HG03159 (cell line): ENCODE measurements at regions not wholly inside any gene's neighbourhood (a gene's known extent, or its start where the extent isn't known, plus 50 kb on each side); places are given as distances from the start of the nearest gene placed in this dataset.

Source experiments
- ATAC-seq: cut with Tn5 transposase; IDR thresholded peaks from one replicate; pipeline ENCODE4 v1.9.1; 2021; ENCODE audit warnings: mild to moderate bottlenecking, moderate library complexity; ENCODE audit not compliant: unreplicated experiment

- ATAC-seq = no peak
Measured at GRCh38 chr10:78445308-78445707, 411.6 kb downstream of the RPS24 start.

DNA sequence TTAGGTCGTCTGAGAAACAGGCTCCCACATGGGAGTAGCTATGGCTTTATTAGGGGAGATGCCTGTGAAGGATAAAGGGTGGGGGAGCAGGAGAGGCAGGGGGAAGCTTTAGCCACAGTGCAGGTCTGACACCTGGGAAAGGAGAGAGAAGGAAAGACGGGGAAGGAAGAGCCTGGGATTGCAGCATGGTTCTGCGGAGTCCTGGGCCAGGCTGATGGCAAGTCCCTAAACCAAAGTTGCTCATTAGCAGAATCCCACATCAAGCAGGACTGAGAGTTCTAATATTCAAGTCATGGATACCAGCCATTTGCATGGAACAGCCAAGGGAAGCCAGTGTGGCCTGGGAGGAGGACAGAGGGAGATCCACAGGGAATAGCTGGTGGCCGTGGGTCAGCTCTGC is 414.8 kb downstream of the RPS24 start:
- no peak for ATAC-seq

DNA sequence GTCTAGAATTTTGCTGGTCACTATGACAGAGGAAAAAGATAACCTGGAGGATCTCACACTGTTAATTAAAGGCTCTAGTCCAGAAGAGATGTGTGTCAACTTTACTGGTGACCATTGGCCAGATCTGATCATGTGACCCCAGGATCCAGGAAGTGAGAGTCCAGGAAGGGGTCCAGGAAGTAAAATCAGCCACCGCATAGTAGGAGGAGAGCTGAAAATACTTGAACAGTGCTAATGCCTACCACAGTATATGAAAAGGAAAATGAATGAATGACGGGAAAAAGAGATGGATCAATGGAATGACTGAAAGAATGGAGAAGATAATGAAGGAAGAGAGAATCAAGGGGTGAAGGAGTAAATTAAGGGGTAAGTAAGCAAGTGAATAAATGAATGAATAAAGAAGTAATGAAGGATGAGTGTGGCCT is 415.3 kb downstream of the RPS24 start:
- no peak for ATAC-seq

DNA sequence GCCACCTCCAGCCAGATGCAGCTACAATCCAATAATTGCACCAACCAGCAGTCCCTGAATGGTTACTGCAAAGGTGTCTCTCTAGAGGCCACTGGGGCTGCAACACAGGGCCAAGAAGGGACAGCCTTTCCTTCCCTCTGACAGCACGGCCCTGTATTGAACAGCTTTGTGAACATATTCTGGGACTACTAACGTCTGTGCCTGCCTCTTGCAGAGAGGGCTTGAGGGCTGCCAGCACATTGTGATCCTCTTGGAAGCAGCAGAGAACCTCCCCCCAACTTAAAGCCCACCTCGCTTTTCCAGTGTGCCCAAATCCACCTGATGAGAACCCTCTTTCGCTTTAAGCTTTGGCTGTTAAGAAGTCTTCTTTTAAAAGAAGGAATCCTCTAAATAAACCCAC is 415.9 kb downstream of the RPS24 start:
- ATAC-seq = no peak

- no peak for ATAC-seq
Measured at GRCh38 chr10:78450239-78450638, 416.6 kb downstream of the RPS24 start.

DNA sequence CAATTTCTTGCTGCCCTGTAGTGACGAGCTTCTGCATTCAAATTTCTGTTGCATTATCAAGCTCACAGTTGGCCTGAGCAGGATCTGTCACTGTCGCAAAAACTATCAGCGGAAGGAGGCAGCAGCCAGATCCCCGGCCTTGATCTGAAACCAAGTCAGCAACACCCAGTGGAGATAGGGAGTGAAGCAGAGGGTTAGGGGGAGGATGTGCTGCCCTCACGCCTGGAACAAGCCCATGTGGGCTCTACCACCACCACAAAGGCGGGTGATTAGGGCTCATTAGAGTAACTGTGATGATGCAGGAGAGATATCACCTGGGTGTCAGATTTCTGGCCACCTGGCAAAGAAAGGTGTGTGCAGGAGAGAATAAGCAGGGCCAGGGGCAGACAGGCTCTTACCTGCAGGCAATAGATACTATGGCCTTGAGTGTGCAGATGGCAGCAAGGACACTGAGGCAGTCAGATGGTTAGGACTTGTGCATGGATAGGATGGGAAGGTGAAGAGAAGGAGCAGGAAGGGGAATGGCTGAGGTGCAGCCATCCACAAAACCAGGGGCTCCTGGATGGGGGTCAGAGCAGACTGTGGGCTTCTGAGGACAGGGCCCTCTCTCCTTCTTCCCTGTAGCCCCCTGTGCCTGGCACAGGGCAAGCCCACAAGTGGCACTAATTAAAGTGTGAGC is 417.3 kb downstream of the RPS24 start:
- ATAC-seq = no peak

DNA sequence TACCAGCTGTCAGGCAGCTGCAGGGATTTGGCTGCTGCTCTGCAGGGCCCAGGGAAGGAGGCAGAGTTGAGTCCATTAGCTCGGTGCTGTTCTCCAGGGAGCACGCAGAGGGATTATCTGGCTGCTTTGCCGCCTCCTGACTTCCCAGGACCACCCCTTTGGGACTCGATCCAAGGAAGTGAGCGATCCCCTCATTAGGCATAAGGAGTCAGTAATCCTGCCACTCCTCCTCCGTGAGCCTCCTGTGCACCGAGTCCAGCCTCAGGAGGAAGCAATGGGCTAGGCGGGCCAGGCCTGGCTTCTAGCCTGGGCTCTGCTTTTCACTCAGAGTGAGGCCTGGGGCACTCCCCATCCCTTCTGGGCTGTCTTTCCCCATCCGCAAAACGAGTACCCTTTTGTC is 417.9 kb downstream of the RPS24 start:
- ATAC-seq = no peak

DNA sequence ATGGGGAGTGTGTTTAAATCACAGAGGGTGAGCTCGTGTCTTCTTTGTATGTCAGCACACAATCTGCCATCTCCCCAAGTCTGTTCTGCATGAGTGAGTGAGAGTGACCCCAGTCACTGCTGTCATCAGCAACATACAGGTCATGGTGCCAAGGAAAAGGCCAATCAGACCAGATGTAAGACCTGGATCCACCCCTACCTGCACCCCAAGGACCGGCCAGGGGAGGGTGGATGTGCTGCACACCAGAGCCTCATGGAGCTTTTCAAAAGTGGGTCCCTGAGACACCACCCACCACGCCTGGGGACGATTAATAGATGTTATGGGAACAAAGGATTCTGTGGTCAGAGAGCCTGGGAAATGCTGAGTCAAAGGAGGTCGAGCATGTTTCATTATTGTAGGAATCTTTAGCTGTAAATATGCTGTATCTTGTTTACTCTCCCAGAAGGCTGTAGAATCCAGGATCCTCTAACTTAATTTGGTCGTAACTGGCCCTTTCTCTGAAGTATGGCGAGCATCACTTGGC is 420.5 kb downstream of the RPS24 start:
- ATAC-seq = no peak

- ATAC-seq = no peak
Measured at GRCh38 chr10:78455236-78455635, 421.6 kb downstream of the RPS24 start.

GRCh38 chr10:78455811-78456210 is 422.1 kb downstream of the RPS24 start:
- ATAC-seq = no peak

DNA sequence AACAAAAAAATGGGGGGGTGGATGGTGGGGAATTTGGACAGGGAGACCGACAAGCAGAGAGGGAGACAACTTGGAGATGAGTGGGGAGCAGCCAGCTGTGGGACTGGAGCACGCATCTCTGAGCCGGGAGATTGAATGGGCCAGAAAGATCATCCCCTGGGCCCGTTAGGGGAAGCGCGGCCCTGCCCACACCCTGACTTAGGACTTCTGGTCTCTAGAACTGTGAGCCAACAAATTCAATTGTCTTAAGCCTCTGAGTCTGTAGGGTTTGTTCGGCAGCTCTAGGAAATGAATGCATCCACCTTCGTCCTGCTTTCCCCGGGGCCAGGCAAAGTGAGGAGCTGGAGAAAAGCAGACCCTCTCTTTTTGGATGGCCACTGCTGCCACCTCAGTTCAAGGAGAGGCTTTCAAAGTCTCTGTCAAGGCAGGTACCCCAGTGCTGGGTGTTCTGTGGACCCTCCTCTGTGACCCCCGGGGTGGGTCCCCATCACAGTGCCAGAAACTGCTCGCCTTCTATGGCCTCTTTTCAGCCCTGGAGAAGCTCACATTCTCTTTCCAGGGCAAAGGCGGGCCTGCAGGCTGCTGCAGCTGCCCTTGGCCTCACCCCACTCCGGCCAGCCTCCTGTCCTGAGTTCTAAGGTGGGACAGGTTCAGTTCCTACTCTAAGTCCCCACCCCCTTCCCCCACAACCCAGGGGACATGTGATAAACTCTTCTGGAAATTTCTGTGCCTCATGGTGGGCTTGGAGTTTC is 423.2 kb downstream of the RPS24 start:
- ATAC-seq = no peak

DNA sequence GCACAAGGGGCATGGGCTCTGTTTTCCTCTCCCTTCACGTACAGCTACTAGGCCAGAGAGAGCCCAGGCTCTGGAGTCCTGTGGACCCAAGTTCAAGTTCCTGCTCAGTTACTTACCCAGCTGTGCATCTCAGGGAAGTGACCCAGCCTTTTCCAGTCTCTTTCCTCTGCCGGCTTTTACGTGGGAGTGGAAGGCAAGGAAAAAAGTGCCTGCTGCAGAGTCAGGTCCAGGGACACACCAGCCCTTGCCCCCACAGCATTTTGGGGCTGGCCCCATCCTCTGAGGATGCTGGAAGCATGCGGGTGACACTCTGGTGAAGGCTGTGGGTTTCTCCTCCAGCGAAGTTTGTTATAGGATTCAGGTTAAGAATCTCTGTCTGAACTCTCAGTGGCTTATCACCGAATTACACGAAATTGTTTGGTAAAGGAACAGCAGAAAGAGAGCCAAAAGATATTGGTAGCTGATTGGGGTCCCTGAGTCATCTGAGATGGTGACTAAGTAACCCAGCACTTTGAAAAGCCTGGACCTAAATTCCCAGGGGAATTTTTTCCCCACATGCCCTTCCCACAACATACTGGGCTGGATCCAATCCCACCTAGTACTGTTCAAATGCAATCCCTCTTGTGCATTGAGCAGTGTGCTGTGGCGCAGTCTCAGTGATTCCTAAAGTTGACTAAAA is 424.3 kb downstream of the RPS24 start:
- no peak for ATAC-seq

DNA sequence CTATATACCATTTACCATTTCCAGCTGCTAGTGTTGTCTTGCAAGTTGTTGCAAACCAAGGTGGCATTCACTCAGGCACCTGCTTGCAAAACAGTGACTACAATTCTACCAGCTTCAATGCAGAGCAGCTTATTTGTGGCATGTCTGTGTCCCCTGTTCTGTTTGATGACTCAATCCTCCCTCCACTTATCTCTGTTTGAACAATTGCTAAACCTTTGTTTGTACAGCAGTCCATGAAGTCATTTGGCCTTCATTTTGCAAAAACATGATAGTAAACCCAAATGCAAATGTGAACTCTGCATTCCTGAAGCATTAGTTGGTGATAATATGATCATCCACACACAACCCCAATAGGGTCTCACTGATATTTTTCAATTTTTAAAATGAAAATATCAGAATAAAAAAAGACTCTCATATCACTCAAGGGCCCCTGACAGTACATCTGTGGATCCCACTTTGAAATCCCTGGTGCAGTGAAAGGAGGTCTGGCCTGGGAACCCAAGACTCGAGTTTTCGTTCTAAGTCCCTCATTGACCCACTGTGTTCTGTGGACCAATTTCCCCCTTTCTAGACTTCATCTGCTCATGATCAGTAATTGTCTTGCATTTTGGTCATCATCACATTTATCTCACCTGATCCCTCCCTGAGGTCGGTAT is 425.4 kb downstream of the RPS24 start:
- no peak for ATAC-seq

- no peak for ATAC-seq
Measured at GRCh38 chr10:78459639-78460037, 426.0 kb downstream of the RPS24 start.

DNA sequence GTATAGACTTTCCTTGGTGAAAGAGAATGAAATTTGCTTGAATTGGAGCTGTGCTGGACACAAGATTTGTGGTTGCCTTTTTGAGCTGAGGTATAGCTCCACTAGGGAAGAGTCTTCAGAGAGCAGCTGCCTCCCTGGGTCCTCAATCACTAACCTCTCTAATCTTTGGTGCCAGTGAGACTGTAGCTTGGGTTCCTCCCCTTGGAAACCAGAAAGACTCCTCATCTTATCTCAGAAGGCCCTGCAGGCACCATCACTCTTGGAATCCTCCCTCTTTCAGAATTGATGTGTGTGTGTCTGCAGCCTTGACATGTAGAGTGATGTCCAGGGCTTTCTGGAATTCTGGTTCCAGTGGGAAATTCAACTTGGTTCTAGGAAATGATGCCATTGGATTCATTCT is 426.5 kb downstream of the RPS24 start:
- ATAC-seq = no peak

GRCh38 chr10:78461333-78461732 is 427.7 kb downstream of the RPS24 start:
- ATAC-seq = no peak

DNA sequence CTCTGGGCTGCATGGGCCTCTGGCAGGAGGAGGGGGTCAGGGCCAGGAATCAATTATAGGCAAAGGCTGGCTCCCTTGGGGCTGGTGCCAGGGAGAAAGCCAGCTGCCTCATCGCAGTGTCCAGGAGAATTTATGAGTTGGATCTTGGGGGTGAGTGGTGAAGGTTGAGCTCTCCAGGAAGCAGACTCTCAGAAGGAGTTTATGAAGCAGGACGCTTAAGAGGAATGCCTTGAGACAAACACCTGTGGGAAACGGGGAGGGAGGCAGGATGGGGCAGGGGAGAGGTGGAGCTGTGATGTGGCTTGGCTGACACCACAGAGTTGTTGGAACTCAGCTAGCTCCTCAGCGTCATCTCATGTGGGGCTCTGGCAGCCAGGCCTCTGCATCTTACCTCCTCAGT is 428.5 kb downstream of the RPS24 start:
- ATAC-seq = no peak

DNA sequence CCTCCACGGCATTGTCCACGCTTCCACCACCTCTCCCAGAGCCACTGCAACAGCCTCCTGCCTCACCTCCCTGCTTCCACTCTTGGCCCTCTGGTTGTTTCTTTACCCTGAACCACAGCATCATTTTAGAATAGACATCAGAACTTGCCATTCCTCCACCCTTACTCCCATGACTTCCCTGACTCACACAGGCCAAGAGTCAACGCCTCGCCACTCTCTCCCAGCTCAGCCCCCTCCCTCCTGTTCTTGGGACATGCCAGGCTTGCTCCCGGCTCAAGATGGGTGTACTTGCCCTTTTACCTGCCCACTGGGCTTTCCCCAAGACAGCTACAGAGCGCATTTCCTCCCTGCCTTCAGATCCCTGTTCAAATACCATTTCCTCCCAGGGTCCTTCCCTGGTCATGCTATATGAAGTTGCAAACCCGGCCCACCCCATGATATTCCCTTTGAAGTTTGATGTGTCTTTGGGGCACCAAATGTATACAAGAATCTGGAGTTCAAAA is 429.1 kb downstream of the RPS24 start:
- no peak for ATAC-seq

GRCh38 chr10:78464118-78464855 is 430.6 kb downstream of the RPS24 start:
- ATAC-seq = no peak

GRCh38 chr10:78464856-78465267 is 431.2 kb downstream of the RPS24 start:
- no peak for ATAC-seq
